ENCODE measurements at regions not wholly inside any gene's neighbourhood (a gene's known extent, or its start where the extent isn't known, plus 50 kb on each side); places are given as distances from the start of the nearest gene placed in this dataset.

DNA sequence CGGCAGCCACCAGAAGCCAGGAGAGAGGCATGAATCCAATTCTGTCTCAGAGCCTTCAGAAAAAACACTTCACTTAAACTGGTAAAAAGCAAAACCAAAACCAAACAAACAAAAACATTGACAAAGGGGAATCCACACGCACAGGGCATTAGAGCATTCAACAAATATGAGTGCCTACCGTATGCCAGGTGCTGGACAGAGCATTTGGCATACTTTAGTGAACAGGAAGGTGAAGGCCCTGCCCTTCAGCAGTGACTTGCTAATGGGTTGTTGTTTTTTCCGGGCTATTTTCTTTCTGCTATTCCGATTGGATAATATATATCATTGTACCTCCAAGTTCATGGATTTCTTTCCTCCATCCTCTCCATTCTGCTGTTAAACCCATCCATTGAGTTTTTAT is 71.7 kb upstream of the RUFY1 start:
- no peak for DNase-seq (ENCODE audit: low read depth)
- TF ChIP-seq POLR2A (IDR thresholded peaks at IDR 0.05; ENCODE audit: extremely low read depth, insufficient read length) (no peak), MYC (IDR thresholded peaks at IDR 0.05; ENCODE audit: low read depth, low read length) (no peak)
- no peak overlapping the region for H3K4me3 ChIP-seq (ENCODE audit: low read depth, low read length)

GRCh38 chr5:179475208-179475751 is 75.1 kb upstream of the RUFY1 start:
- H3K4me3 ChIP-seq (ENCODE audit: low read depth, low read length), result no peak overlapping the region
- TF ChIP-seq CTCF (IDR thresholded peaks at IDR 0.05; ENCODE audit: low read depth, low read length) (no peak), MAX (IDR thresholded peaks at IDR 0.05; ENCODE audit: low read depth, low read length) (no peak), MYC (IDR thresholded peaks at IDR 0.05; ENCODE audit: low read depth, low read length) (no peak), POLR2A (IDR thresholded peaks at IDR 0.05; ENCODE audit: extremely low read depth, insufficient read length) (no peak)
- DNase-seq (ENCODE audit: low read depth), result no peak

GRCh38 chr5:179472641-179473040 is 77.7 kb upstream of the RUFY1 start:
- DNase-seq (ENCODE audit: low read depth), result no peak
- H3K4me3 ChIP-seq (ENCODE audit: low read depth, low read length), result no peak overlapping the region
- TF ChIP-seq POLR2A (IDR thresholded peaks at IDR 0.05; ENCODE audit: extremely low read depth, insufficient read length) (no peak), MYC (IDR thresholded peaks at IDR 0.05; ENCODE audit: low read depth, low read length) (no peak), MAX (IDR thresholded peaks at IDR 0.05; ENCODE audit: low read depth, low read length) (no peak), CTCF (IDR thresholded peaks at IDR 0.05; ENCODE audit: low read depth, low read length) (no peak)

- no peak for DNase-seq (ENCODE audit: low read depth)
- no peak overlapping the region for H3K4me3 ChIP-seq (ENCODE audit: low read depth, low read length)
- no peak for TF ChIP-seq MYC (IDR thresholded peaks at IDR 0.05; ENCODE audit: low read depth, low read length)
- no peak for TF ChIP-seq MAX (IDR thresholded peaks at IDR 0.05; ENCODE audit: low read depth, low read length)
- TF ChIP-seq CTCF (IDR thresholded peaks at IDR 0.05; ENCODE audit: low read depth, low read length), result no peak
- TF ChIP-seq POLR2A (IDR thresholded peaks at IDR 0.05; ENCODE audit: extremely low read depth, insufficient read length), result no peak
These were observed 78.2 kb upstream of the RUFY1 start for GRCh38 chr5:179472174-179472573.

GRCh38 chr5:179470201-179470600 is 80.2 kb upstream of the RUFY1 start:
- TF ChIP-seq MAX (IDR thresholded peaks at IDR 0.05; ENCODE audit: low read depth, low read length) (no peak), CTCF (IDR thresholded peaks at IDR 0.05; ENCODE audit: low read depth, low read length) (no peak), MYC (IDR thresholded peaks at IDR 0.05; ENCODE audit: low read depth, low read length) (no peak), POLR2A (IDR thresholded peaks at IDR 0.05; ENCODE audit: extremely low read depth, insufficient read length) (no peak)
- H3K4me3 ChIP-seq (ENCODE audit: low read depth, low read length), result no peak overlapping the region
- no peak for DNase-seq (ENCODE audit: low read depth)

DNA sequence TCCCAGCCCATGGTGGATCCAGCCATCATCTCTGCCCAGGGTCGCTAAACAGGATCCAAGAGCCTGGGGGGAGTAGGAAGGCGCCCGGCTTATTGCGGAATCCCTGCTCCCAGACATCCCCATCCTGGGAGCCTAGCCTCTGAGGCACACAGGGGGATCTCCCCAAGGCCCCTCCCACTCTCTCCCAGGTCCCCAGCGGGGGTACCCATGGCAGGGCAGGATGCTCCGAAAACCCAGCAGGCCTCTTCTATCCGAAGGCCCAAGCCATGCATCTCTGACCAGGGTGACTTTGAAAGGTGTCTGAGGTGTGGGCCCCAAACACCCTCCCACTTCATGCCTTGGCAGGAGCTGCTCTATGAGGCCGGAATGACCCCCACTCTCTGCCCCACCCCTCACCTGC is 81.7 kb upstream of the RUFY1 start:
- no peak for TF ChIP-seq MAX (IDR thresholded peaks at IDR 0.05; ENCODE audit: low read depth, low read length)
- no peak overlapping the region for H3K4me3 ChIP-seq (ENCODE audit: low read depth, low read length)
- no peak for DNase-seq (ENCODE audit: low read depth)

- no peak for TF ChIP-seq MAX (IDR thresholded peaks at IDR 0.05; ENCODE audit: low read depth, low read length)
- no peak for TF ChIP-seq MYC (IDR thresholded peaks at IDR 0.05; ENCODE audit: low read depth, low read length)
- no peak for TF ChIP-seq POLR2A (IDR thresholded peaks at IDR 0.05; ENCODE audit: extremely low read depth, insufficient read length)
- TF ChIP-seq CTCF (IDR thresholded peaks at IDR 0.05; ENCODE audit: low read depth, low read length), result no peak
- DNase-seq (ENCODE audit: low read depth), result no peak
These were observed 82.9 kb upstream of the RUFY1 start for GRCh38 chr5:179467441-179467840.

More at GRCh38 chr5:179467441-179467840, 82.9 kb upstream of the RUFY1 start:
- no peak overlapping the region for H3K4me3 ChIP-seq (ENCODE audit: low read depth, low read length)
